GM12891 (cell line): ENCODE measurements at regions not wholly inside any gene's neighbourhood (a gene's known extent, or its start where the extent isn't known, plus 50 kb on each side); places are given as distances from the start of the nearest gene placed in this dataset.

Source experiments
- DNase-seq: peaks from one replicate; pipeline ENCODE4 v3.0.0; 2011; ENCODE audit warnings: low spot score; ENCODE audit not compliant: insufficient read length
- FAIRE-seq: peaks from 2 replicates; lab custom pipeline; 2011; peaks lifted over from hg19 to GRCh38; lab: Jason Lieb, UNC
- PAX5 ChIP-seq: IDR thresholded peaks from 2 replicates; pipeline ENCODE4 v1.6.1; 2011; ENCODE audit warnings: low read length, moderate library complexity, mild to moderate bottlenecking; ENCODE audit not compliant: insufficient read depth, severe bottlenecking
- POLR2A ChIP-seq: IDR thresholded peaks from 2 replicates; pipeline ENCODE4 v1.6.1; 2011; ENCODE audit warnings: low read depth, low read length, control low read depth
- POLR2AphosphoS5 ChIP-seq: IDR thresholded peaks from 2 replicates; pipeline ENCODE4 v1.6.1; 2011; ENCODE audit warnings: low read depth, low read length, control low read depth
- POU2F2 ChIP-seq: IDR thresholded peaks from 2 replicates; pipeline ENCODE4 v1.6.1; 2011; ENCODE audit warnings: low read depth, mild to moderate bottlenecking, control low read depth, low read length, moderate library complexity
- SPI1 ChIP-seq: IDR thresholded peaks from 2 replicates; pipeline ENCODE4 v1.6.1; 2011; ENCODE audit warnings: low read depth, low read length, control low read depth
- TAF1 ChIP-seq: IDR thresholded peaks from 2 replicates; pipeline ENCODE4 v1.6.1; 2011; ENCODE audit warnings: low read depth, low read length, control low read depth

DNA sequence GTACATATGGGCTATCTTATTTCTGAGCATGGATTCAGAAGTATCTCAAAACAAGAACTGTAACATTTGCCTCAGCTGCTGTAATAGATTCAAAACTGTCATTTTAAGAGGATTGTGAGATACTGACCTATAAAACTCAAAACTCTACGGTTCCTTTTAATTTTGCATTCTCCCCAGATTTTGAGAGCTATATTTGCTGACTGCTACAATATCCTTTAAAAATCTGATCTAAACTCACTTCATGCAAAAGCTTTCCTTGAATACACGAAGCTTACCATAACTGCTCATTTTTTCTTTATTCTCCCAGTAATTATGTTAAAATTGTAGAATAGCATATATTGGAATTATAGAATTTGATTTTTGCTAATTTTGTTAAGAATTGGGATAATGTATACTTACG is 158.7 kb upstream of the ROBO1 start:
- no peak for FAIRE-seq

GRCh38 chr3:79922633-79923032 is 154.8 kb upstream of the ROBO1 start:
- FAIRE-seq: no peak
- TF ChIP-seq SPI1 (no peak), TAF1 (no peak), PAX5 (no peak), POLR2AphosphoS5 (no peak), POU2F2 (no peak), POLR2A (no peak)
- DNase-seq: no peak

More for the DNA sequence above, 158.7 kb upstream of the ROBO1 start:
- TF ChIP-seq POLR2A: no peak
- no peak for TF ChIP-seq POLR2AphosphoS5
- DNase-seq: no peak

DNA sequence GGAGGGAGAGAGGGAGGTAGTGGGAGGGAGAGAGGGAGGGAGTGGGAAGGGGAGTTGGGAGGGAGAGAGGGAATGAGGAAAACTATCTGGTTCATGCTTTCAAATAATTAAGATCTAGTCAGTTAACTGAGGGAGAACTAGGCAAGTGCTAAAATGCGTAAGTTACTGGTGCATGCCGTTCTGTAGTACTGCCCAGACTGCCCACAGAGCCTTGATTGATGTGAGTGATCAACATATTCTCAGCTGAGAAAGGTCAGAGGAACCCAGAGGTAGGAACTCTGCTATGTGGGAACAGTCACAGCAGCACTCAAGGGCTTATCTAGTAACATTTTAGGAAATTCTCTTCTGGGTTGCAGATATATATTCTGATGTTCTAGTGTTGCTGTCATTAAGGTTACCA is 149.8 kb upstream of the ROBO1 start:
- no peak for TF ChIP-seq TAF1
- no peak for TF ChIP-seq SPI1
- no peak for TF ChIP-seq PAX5
- no peak for TF ChIP-seq POLR2AphosphoS5
- no peak for TF ChIP-seq POLR2A
- no peak for TF ChIP-seq POU2F2
- DNase-seq (no peak), FAIRE-seq (no peak)

- TF ChIP-seq POU2F2: no peak
- TF ChIP-seq PAX5: no peak
- no peak for TF ChIP-seq TAF1
- no peak for TF ChIP-seq SPI1
- TF ChIP-seq POLR2AphosphoS5: no peak
- no peak for TF ChIP-seq POLR2A
- DNase-seq: no peak
- no peak for FAIRE-seq
Observed at GRCh38 chr3:79910337-79910736, 142.5 kb upstream of the ROBO1 start.

DNA sequence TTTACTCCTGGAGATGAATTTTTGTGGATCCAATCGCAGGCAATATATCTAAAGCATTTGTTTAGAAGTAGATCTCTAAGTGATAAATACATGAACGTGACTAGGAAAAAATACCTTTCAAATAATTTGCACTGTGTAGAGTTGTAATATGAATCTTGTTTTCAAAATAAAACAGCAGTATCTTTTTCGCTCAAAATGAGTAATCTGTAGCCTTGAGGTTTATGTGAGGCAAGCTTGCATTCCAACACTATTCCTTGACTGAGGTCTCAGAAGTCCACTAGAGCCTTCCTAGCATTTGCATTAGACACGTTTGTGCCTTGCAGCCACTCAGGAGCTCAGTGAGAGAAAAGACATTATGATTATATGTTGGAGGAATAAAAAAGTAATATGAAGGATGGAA is 138.3 kb upstream of the ROBO1 start:
- DNase-seq (no peak), FAIRE-seq (no peak)
- no peak for TF ChIP-seq TAF1
- TF ChIP-seq POU2F2: no peak
- no peak for TF ChIP-seq SPI1
- TF ChIP-seq POLR2A: no peak
- TF ChIP-seq POLR2AphosphoS5: no peak
- TF ChIP-seq PAX5: no peak

DNA sequence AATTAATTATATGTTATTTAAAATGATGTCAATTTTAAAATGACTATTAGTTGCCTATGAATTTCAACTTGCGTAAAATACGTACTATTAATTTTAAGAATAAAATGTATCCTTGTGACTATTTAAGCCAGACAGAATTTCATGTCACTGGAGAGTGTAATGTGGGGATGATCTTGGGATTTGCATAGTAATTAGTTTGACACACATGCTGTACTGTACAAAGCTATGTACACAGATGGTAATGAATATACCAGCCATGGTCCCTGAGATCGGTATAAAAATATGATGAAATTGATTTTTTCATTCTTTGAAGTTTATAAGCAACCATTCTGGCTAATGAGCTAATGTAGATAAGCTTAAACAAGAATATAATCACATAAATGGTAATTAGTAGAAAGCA is 134.4 kb upstream of the ROBO1 start:
- FAIRE-seq: no peak
- no peak for TF ChIP-seq POU2F2
- no peak for TF ChIP-seq POLR2AphosphoS5
- TF ChIP-seq SPI1: no peak
- TF ChIP-seq POLR2A: no peak
- TF ChIP-seq TAF1: no peak

GRCh38 chr3:79898907-79899306 is 131.1 kb upstream of the ROBO1 start:
- TF ChIP-seq SPI1 (no peak), TAF1 (no peak), POU2F2 (no peak), POLR2A (no peak), PAX5 (no peak), POLR2AphosphoS5 (no peak)
- DNase-seq: no peak
- no peak for FAIRE-seq

More for the DNA sequence above, 134.4 kb upstream of the ROBO1 start:
- no peak for DNase-seq

DNA sequence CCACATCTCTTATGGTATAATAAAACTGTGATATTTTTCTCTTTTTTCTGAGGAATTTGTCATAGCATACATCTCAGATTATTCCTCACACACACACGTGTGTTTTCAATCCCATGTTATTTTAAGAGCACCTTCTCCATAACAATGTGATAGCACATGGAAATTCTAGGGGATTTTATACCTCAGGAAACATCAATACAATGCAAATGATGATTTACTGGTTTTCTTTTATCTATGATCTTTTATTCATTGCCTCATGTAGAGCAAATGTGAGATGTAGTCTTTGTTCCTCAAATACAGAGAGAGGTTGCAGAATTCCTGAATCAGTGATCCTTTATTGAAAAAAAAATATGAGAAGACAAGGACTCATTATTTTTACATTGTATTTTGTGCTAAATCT is 128.3 kb upstream of the ROBO1 start:
- no peak for DNase-seq
- no peak for FAIRE-seq
- TF ChIP-seq POLR2A (no peak), PAX5 (no peak), POU2F2 (no peak), SPI1 (no peak), TAF1 (no peak), POLR2AphosphoS5 (no peak)

DNA sequence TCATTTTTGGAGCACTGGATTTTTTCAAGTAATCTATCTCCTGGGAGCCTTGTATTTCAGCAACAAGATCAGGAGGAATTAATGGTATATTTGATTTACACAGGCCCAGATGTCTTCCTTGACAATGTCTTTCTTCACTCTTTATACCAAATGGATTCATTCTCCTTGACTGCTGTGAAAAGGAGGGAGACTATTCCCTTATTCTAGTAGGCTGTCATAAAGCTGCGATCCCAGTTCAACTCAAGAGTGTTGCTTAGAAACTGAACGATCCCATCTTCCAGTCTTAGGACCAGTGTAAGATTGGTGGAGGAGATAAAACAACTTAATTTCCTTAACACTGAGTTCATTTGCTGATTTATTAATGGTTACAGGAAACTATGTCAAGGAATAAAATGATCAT is 119.4 kb upstream of the ROBO1 start:
- TF ChIP-seq POLR2A (no peak), TAF1 (no peak), POLR2AphosphoS5 (no peak), PAX5 (no peak), POU2F2 (no peak), SPI1 (no peak)
- DNase-seq: no peak
- FAIRE-seq: no peak

DNA sequence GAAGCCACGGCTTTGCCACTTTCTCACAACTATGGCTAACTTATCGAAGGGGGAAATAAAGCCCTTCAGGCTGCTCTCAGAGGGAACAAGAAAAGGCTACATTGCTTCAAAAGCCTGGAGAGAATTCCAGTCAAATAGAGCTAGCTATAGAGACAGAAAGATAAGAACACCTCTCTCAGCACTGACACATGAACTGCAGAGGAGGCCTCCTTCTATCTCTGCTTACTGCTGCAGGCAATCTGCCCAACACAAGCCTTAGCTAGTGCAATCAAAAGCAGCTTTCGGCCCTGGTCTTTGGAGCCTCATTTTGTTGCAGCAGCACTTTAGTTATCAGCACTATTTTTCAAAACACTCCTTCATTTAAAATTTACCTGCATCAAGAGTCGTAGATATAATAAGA is 118.4 kb upstream of the ROBO1 start:
- no peak for DNase-seq
- TF ChIP-seq POLR2AphosphoS5: no peak
- TF ChIP-seq TAF1: no peak
- no peak for FAIRE-seq

- no peak for DNase-seq
- TF ChIP-seq SPI1 (no peak), TAF1 (no peak), POLR2A (no peak), PAX5 (no peak), POU2F2 (no peak)
- no peak for FAIRE-seq
Observed at GRCh38 chr3:79885407-79885806, 117.6 kb upstream of the ROBO1 start.
